ENCODE measurements at regions not wholly inside any gene's neighbourhood (a gene's known extent, or its start where the extent isn't known, plus 50 kb on each side); places are given as distances from the start of the nearest gene placed in this dataset.

DNA sequence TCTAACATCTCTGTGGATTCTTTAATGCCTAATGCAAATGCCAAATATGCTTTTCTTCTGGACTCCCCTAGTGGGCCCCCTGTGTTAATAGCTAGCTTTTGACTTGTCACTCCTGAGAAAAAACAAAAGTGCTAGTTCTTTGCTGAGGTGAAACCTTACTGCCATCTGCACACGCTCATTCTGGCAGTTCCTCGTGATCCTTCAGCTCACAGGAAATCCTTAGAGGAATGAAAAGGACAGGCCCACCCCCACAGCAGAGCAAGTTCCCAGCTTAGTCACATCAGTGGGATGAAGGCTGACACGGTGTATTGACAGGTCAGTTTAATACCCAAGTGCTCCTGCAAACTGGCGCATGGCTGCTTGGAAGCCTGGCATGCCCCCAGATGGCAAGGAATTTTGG lies 165.1 kb upstream of the ATP2B1 start:
- no CpG with 5 or more reads among the region's 4 CpGs for WGBS (ENCODE audit: extremely low coverage, insufficient read length, low lambda C conversion rate)
- H3K4me2 ChIP-seq (ENCODE audit: insufficient read depth, insufficient read length, low read length) = no peak overlapping the region
- H3K4me3 Mint-ChIP-seq = no peak overlapping the region

More for the DNA sequence above, 165.1 kb upstream of the ATP2B1 start:
- peaks cover 0 to 3% of the 10 kb centered on the region in 2 experiments; a peak in 1 of 4 replicates for H3K4me1 Mint-ChIP-seq
- Histone ChIP-seq H2AFZ (ENCODE audit: low read length) (no peak overlapping the region), H3K79me1 (ENCODE audit: insufficient read depth, low read depth, low read length, poor library complexity, severe bottlenecking) (no peaks in the 10 kb centered on the region), H3K27me3 (ENCODE audit: insufficient read depth, low read length) (no peaks in the 10 kb centered on the region), H3T11ph (ENCODE audit: low read length) (no peak overlapping the region), H3K9ac (ENCODE audit: extremely low read depth, insufficient read length, low read length) (no peak overlapping the region), H3K23ac (ENCODE audit: insufficient read length, low read depth, low read length) (no peak overlapping the region), H2BK5ac (ENCODE audit: insufficient read length, low read length) (no peak overlapping the region), H2BK120ac (ENCODE audit: low read depth, low read length, poor library complexity, severe bottlenecking) (no peak overlapping the region), H3K4me1 (ENCODE audit: insufficient read depth, low read length) (no peaks in the 10 kb centered on the region), H3K23me2 (ENCODE audit: insufficient read length, low read depth, low read length, poor library complexity, severe bottlenecking) (no peaks in the 10 kb centered on the region), H3K56ac (ENCODE audit: insufficient read length, low read depth, low read length) (no peak overlapping the region), H3K4ac (ENCODE audit: low read depth, low read length) (no peak overlapping the region), H2BK15ac (ENCODE audit: low read depth, low read length) (no peak overlapping the region), H2BK20ac (ENCODE audit: low read depth, low read length, poor library complexity, severe bottlenecking) (no peak overlapping the region), H3K14ac (ENCODE audit: insufficient read depth, low read length) (no peak overlapping the region), H3K79me2 (ENCODE audit: insufficient read depth, low read length) (no peaks in the 10 kb centered on the region), H4K91ac (ENCODE audit: insufficient read length, low read depth, low read length) (no peak overlapping the region), H2AK5ac (ENCODE audit: insufficient read length, low read length) (no peak overlapping the region), H3K9me3 (ENCODE audit: control insufficient read depth, low read depth, low read length) (no peaks in the 10 kb centered on the region), H2BK12ac (ENCODE audit: insufficient read length, low read depth, low read length) (no peak overlapping the region), H4K8ac (replicated peaks; ENCODE audit: insufficient read length, low read depth, low read length) (no peak overlapping the region), H4K5ac (ENCODE audit: insufficient read length, low read depth, low read length) (no peak overlapping the region), H4K20me1 (ENCODE audit: control insufficient read depth, insufficient read depth, insufficient read length) (no peaks in the 10 kb centered on the region), H3K27ac (ENCODE audit: insufficient read length, low read depth, low read length) (no peak overlapping the region), H3K18ac (ENCODE audit: insufficient read length, low read depth, low read length) (no peak overlapping the region)
- TF ChIP-seq, protein P1, sequence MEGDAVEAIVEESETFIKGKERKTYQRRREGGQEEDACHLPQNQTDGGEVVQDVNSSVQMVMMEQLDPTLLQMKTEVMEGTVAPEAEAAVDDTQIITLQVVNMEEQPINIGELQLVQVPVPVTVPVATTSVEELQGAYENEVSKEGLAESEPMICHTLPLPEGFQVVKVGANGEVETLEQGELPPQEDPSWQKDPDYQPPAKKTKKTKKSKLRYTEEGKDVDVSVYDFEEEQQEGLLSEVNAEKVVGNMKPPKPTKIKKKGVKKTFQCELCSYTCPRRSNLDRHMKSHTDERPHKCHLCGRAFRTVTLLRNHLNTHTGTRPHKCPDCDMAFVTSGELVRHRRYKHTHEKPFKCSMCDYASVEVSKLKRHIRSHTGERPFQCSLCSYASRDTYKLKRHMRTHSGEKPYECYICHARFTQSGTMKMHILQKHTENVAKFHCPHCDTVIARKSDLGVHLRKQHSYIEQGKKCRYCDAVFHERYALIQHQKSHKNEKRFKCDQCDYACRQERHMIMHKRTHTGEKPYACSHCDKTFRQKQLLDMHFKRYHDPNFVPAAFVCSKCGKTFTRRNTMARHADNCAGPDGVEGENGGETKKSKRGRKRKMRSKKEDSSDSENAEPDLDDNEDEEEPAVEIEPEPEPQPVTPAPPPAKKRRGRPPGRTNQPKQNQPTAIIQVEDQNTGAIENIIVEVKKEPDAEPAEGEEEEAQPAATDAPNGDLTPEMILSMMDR (conservative IDR thresholded peaks at IDR 0.05) = no peak
- no peak for DNase-seq
- H3K27ac Mint-ChIP-seq = no peak overlapping the region
- H3K9me3 Mint-ChIP-seq = peaks cover 12% of the 10 kb centered on the region in 2 experiments; a peak in 4 of 5 replicates
- H3K36me3 Mint-ChIP-seq (ENCODE audit: insufficient read depth in 1 of 3, low read depth in 3 of 3) = peaks cover 0 to 6% (median 4%) of the 10 kb centered on the region in 3 experiments; a peak in 3 of 7 replicates
- H3K27me3 Mint-ChIP-seq (ENCODE audit: low read depth) = no peaks in the 10 kb centered on the region

All from H9 (cell line).